ENCODE measurements at regions not wholly inside any gene's neighbourhood (a gene's known extent, or its start where the extent isn't known, plus 50 kb on each side); places are given as distances from the start of the nearest gene placed in this dataset.
A peak's percentile ranks its signal among the peaks of the same experiment; 100 is the strongest.
"Not testable (repeated sequence)": the region's sequence is repeated elsewhere in the genome, so short reads cannot be mapped to it uniquely, and the experiment has no call there.

DNA sequence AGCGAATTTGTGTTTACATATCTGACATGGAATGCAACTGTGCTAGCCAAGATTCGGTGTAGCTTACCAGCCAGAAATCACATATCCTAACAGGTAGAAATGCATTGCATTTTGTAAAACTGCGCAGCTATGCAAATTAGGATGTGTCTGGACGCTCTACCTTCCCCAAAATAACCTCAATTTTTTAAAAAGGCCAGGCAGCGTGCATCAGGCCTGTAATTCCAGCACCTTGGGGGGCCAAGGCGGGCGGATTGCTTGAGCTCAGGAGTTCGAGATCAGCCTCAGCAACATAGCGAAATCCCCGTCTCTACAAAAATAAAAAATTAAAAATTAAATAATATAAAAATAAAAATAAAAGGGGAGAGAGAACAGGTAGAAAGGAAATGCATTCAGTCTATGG, 305.0 kb downstream of the TYW1 start:
- no peak for TF ChIP-seq POLR2A (IDR thresholded peaks at IDR 0.05; ENCODE audit: low read depth, low read length)
- DNase-seq (ENCODE audit: insufficient read length, low spot score) (no peak), FAIRE-seq (no peak)

DNA sequence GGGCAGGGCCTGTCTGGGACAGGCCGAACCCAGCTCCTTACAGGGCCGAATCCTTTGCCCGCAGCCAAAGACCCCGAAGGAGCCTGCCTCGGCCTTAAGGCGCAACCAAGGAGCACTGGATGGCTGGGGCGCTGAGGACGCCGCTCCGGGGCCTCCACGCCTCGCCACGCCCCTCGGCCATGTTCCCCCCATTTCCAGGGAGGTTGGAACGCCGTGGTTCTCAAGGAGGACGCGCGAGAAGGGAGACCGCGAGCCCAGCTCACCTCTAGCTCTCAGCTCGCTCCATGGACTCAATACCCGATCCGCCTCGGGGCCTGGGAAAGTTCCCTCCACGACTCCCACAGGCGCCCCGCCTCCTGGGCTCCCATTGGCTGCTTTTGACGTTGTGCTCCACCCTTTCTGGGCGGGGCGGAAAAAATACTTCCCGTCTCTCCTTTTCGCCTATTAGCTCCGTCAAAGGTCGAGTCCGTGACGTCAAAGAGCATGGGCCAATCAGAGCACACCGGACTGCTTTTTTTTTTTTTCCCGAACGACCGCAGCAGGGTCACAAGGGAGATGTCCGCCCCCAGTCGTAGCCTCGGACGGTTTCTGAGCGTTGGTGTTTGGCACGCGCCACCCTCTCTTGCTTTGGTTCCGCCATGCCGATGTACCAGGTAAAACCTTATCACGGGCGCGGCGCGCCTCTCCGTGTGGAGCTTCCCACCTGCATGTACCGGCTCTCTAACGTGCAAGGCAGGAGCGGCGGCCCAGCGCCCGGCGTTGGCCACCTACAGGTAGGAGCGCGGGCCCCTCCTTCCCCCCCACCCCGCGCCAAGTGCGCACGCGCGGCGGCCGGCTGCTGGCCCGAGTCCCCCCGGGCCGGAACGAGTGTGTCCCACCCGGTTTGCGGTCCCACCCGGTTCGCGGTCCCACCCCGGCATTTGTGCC, 305.7 kb downstream of the TYW1 start:
- FAIRE-seq (peak; percentile 80), DNase-seq (ENCODE audit: insufficient read length, low spot score) (peak; percentile 90)
- peak; percentile 96 for TF ChIP-seq POLR2A (IDR thresholded peaks at IDR 0.05; ENCODE audit: low read depth, low read length)

DNA sequence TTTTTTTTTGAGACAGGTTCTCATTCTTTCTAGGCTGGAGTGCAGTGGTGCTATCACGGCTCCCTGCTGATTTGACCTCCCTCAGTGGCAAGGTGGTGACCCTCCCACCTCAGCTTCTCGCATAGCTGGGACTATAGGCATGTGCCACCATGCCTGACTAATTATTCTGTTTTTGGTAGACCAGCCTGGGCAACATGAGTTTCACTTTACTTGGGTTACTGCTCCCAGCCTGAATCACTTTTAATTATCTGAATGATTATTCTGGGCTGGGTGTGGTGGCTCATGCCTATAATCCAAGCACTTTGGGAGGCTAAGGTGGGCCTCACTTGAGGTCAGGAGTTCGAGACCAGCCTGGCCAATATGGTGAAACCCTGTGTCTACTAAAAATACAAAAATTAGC, 308.2 kb downstream of the TYW1 start:
- not testable (repeated sequence) for FAIRE-seq; DNase-seq (ENCODE audit: insufficient read length, low spot score)

- FAIRE-seq (no peak), DNase-seq (ENCODE audit: insufficient read length, low spot score) (no peak)
- TF ChIP-seq POLR2A (IDR thresholded peaks at IDR 0.05; ENCODE audit: low read depth, low read length) = no peak
Measured at GRCh38 chr7:67306331-67306730, 309.7 kb downstream of the TYW1 start.

- DNase-seq (ENCODE audit: insufficient read length, low spot score) = no peak
- no peak for FAIRE-seq
- TF ChIP-seq POLR2A (IDR thresholded peaks at IDR 0.05; ENCODE audit: low read depth, low read length) = no peak
Measured at GRCh38 chr7:67309764-67310549, 313.3 kb downstream of the TYW1 start.

DNA sequence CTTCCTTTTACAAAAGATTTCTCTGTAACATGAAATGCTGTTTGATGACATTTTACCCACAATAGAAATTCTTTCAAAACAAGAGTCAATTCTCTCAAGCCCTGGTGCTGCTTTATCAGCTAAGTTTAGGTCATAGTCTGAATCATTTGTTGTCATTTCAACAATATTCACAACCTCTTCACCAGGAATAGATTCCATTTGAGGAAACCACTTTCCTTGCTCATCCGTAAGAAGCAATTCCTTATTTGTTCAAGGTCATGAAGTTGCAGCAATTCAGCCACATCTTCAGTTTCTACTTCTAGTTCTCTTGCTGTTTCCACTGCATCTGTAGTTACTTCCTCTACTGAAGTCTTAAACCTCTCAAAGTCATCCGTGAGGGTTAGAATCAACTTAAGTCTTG, 315.3 kb downstream of the TYW1 start:
- no peak for TF ChIP-seq POLR2A (IDR thresholded peaks at IDR 0.05; ENCODE audit: low read depth, low read length)

GRCh38 chr7:67313213-67313612, 316.6 kb downstream of the TYW1 start:
- DNase-seq (ENCODE audit: insufficient read length, low spot score) (no peak), FAIRE-seq (no peak)
- no peak for TF ChIP-seq POLR2A (IDR thresholded peaks at IDR 0.05; ENCODE audit: low read depth, low read length)

More for the DNA sequence above, 315.3 kb downstream of the TYW1 start:
- FAIRE-seq (no peak), DNase-seq (ENCODE audit: insufficient read length, low spot score) (no peak)

DNA sequence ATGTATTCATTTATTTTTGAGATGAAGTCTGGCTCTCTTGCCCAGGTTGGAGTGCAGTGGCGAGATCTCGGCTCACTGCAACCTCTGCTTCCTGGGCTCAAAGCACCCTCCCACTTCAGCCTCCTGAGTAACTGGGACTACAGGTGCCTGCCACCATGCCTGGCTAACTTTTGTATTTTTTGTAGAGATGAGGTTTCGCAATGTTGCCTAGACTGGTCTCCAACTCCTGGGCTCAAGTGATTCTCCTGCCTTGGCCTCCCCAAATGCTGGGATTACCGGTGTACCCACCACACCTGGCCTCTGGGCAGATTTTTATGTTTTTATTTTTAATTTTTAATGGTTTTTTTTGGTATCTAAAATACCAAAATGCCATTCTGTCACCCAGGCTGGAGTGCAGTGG, 320.3 kb downstream of the TYW1 start:
- FAIRE-seq; DNase-seq (ENCODE audit: insufficient read length, low spot score): not testable (repeated sequence)

DNA sequence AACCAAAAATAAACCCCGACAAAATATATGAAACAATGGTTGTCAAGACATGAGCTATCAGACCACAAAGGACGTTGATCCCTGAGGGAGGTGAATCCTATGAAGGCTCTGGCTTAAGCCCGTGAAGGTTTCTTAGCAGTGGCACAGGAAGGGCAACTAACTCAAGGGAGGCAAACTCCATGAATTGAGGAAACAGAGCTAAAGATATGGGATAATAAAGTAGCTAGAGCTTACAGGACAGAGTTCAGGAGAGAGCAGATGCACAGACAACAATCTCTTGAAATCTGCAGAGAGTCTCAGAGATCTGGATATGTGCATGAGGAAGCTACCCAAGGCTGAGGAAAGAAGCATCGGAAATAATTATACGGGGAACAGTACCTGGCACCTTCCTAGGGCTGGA, 331.6 kb downstream of the TYW1 start:
- FAIRE-seq; DNase-seq (ENCODE audit: insufficient read length, low spot score): not testable (repeated sequence)

DNA sequence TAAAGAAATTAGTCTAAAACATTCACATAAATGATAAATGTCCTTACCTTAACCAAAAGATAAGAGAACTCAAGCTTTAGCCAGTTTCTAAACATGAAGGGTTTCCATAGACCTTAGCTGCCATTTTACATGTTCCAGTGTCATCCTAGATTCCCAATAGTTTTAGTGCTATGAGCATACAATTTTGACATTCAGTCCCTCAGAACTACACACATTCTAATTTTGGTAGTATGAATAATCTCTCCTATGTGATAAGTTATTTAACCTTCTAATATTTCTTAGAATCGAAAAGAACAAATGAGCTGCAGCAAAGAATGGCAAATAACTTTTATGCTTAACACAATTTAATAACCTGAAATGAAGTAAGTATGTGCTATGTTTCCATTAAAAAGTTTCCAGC, 338.5 kb downstream of the TYW1 start:
- DNase-seq (ENCODE audit: insufficient read length, low spot score); FAIRE-seq: not testable (repeated sequence)

GRCh38 chr7:67335663-67336062, 339.0 kb downstream of the TYW1 start:
- not testable (repeated sequence) for DNase-seq (ENCODE audit: insufficient read length, low spot score); FAIRE-seq

- not testable (repeated sequence) for DNase-seq (ENCODE audit: insufficient read length, low spot score); FAIRE-seq
Measured at GRCh38 chr7:67338545-67338944, 341.9 kb downstream of the TYW1 start.

- no peak for TF ChIP-seq POLR2A (IDR thresholded peaks at IDR 0.05; ENCODE audit: low read depth, low read length)
- FAIRE-seq (no peak), DNase-seq (ENCODE audit: insufficient read length, low spot score) (no peak)
Measured at GRCh38 chr7:67341153-67341768, 344.6 kb downstream of the TYW1 start.

DNA sequence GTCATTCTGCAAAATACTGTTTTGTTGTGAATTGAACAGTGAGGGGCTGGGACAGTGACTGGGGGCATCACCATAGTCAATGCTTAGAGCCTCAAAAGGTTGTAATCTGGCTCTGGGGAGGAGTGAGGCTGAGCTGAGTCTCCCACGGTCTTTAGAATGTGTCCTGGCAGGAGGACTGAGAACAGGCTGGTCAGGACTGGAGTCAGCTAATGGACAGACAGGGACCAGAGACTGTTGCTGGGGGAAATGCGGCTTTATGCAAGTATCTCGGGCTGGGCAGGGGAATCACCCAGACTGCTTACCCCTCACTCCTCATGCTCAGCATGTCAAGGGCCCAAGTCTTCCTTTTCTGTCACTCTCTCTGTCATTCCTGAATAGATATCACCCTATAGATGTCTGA, 346.5 kb downstream of the TYW1 start:
- no peak for FAIRE-seq
- DNase-seq (ENCODE audit: insufficient read length, low spot score) = no peak
- TF ChIP-seq POLR2A (IDR thresholded peaks at IDR 0.05; ENCODE audit: low read depth, low read length) = no peak

All from H54 (cell line).